ENCODE measurements at regions not wholly inside any gene's neighbourhood (a gene's known extent, or its start where the extent isn't known, plus 50 kb on each side); places are given as distances from the start of the nearest gene placed in this dataset.
"Not testable (repeated sequence)": the region's sequence is repeated elsewhere in the genome, so short reads cannot be mapped to it uniquely, and the experiment has no call there.

DNA sequence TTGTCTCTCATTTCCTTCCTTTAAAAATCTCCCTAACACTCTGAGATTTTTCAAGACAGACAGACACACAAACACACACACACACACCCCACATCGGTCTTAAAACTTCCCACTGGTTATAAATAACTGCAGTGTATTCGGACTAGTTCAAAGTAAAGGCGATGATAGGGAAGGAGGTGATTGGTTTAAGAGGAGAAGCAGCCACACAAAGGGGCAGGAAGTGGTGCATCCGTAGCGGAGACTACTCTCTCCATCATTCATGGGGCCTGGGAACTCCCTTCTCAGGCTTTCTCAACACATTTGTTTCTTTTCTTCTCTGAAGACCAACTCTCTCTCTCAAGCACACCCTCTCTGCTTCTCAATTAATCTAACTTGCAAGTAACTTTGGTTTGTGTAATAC is 149.1 kb upstream of the DPP10 start:
- no peak overlapping the region for H3K27ac ChIP-seq
- no peak for DNase-seq (ENCODE audit: low spot score)
- TF ChIP-seq, protein P1, sequence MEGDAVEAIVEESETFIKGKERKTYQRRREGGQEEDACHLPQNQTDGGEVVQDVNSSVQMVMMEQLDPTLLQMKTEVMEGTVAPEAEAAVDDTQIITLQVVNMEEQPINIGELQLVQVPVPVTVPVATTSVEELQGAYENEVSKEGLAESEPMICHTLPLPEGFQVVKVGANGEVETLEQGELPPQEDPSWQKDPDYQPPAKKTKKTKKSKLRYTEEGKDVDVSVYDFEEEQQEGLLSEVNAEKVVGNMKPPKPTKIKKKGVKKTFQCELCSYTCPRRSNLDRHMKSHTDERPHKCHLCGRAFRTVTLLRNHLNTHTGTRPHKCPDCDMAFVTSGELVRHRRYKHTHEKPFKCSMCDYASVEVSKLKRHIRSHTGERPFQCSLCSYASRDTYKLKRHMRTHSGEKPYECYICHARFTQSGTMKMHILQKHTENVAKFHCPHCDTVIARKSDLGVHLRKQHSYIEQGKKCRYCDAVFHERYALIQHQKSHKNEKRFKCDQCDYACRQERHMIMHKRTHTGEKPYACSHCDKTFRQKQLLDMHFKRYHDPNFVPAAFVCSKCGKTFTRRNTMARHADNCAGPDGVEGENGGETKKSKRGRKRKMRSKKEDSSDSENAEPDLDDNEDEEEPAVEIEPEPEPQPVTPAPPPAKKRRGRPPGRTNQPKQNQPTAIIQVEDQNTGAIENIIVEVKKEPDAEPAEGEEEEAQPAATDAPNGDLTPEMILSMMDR (IDR thresholded peaks at IDR 0.05): no peak
- no peak overlapping the region for H3K4me3 ChIP-seq

- Histone ChIP-seq H3K27ac (no peak overlapping the region), H3K4me3 (no peak overlapping the region)
- no peak for DNase-seq (ENCODE audit: low spot score)
- TF ChIP-seq, protein P1 (IDR thresholded peaks at IDR 0.05): no peak
Observed at GRCh38 chr2:114294741-114295140, 147.7 kb upstream of the DPP10 start.

DNA sequence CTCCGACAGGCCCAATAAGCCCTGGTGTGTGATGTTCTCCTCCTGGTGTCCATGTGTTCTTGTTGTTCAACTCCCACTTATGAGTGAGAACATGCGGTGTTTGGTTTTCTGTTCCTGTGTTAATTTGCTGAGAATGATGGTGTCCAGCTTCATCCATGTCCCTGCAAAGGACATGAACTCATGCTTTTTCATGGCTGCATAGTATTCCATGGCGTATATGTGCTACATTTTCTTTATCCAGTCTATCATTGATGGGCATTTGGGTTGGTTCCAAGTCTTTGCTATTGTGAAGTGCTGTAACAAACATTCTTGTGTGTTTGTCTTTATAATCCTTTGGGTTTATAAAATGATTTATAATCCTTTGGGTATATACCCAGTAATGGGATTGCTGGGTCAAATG is 142.1 kb upstream of the DPP10 start:
- H3K4me3 ChIP-seq; DNase-seq (ENCODE audit: low spot score): not testable (repeated sequence)

DNA sequence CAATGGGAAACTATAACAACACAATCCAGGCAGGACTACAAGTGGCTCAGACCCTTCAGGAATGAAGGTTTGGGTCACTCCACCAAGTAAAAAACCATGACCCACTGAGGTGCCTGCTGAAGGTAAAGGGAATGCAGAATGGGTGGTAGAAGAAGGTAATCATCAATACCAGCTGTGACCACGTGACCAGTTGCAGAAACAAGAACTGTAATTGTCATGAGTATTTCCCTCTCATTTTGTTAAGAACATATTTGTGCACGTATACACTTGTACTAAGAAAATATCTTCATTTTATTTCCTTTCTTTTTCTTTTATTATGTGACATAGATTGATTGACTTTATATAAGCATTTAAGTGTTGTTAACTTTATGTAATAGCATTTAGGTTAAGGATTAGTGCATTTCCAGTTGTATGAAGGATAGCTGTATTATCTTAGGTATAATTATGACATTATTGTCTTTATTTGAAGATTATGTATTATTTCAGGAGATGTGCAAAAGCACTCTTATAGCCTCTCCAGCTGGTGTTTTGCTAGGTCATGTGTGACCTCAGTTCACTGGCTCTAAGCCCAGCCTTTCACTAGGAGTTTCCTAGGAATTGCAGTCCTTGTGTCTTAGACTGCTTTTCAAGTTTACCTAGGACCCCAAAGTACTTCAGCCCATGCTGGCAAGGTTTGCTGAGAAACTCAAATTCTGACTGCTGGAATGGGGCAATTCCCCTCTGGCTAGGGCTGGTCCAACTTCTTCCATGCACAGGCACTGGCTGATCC is 125.7 kb upstream of the DPP10 start:
- no peak for DNase-seq (ENCODE audit: low spot score)
- TF ChIP-seq, protein P1 (IDR thresholded peaks at IDR 0.05): no peak
- H3K4me3 ChIP-seq: no peak overlapping the region
- H3K27ac ChIP-seq: no peak overlapping the region

More for the DNA sequence above, 142.1 kb upstream of the DPP10 start:
- H3K27ac ChIP-seq: not testable (repeated sequence)

- Histone ChIP-seq H3K27ac (no peak overlapping the region), H3K4me3 (no peak overlapping the region)
- TF ChIP-seq, protein P1 (IDR thresholded peaks at IDR 0.05): no peak
- no peak for DNase-seq (ENCODE audit: low spot score)
Observed at GRCh38 chr2:114330594-114330993, 111.8 kb upstream of the DPP10 start.

- TF ChIP-seq, protein P1 (IDR thresholded peaks at IDR 0.05): no peak
- Histone ChIP-seq H3K4me3 (no peak overlapping the region), H3K27ac (no peak overlapping the region)
- no peak for DNase-seq (ENCODE audit: low spot score)
Observed at GRCh38 chr2:114331934-114332333, 110.5 kb upstream of the DPP10 start.

DNA sequence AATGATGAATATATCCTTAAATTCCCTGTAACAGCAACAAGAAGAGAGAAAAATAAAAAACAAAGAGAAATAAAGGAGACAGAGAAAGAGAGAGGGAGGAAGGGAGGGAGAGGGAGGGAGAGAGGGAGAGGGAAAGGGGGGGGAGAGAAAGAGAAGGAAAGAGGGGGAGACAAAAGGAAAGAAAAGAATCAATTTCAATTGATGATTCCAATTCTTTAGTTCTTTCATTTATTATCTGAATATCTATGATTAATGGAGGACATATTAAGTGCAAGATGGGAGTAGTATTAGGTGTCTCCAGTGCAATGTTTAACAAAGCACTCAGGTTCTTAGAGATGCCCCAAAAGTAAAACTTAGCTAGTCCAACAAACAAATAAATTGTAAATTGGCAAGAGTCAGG is 97.2 kb upstream of the DPP10 start:
- TF ChIP-seq, protein P1 (IDR thresholded peaks at IDR 0.05): no peak
- no peak overlapping the region for H3K4me3 ChIP-seq
- H3K27ac ChIP-seq: no peak overlapping the region
- no peak for DNase-seq (ENCODE audit: low spot score)

Measured in coronary artery (tissue), 2 donors.